Mesenchymal stem cell (in vitro differentiated cells and primary cell): ENCODE measurements at regions not wholly inside any gene's neighbourhood (a gene's known extent, or its start where the extent isn't known, plus 50 kb on each side); places are given as distances from the start of the nearest gene placed in this dataset.
A peak's percentile ranks its signal among the peaks of the same experiment; 100 is the strongest.

Experiments used
- DNase-seq: peaks from one replicate; pipeline ENCODE4 v3.0.0-alpha.2; 2013
- H2AFZ ChIP-seq: one replicate; pipeline ENCODE4 v1.6.1; 2013; ENCODE audit warnings: low read depth, mild to moderate bottlenecking, control low read depth, inconsistent platforms, low read length, moderate library complexity
- H2AK5ac ChIP-seq: 2 replicates; pipeline ENCODE4 v1.6.1; 2013; ENCODE audit warnings: low read length, moderate library complexity, mild to moderate bottlenecking, inconsistent platforms; ENCODE audit not compliant: severe bottlenecking
- H2BK120ac ChIP-seq: one replicate; pipeline ENCODE4 v1.6.1; 2013; ENCODE audit warnings: low read depth, mild to moderate bottlenecking, inconsistent platforms, low read length, moderate library complexity
- H2BK12ac ChIP-seq, 2 experiments: one replicate each; pipeline ENCODE4 v1.6.1; 2013; ENCODE audit warnings: inconsistent platforms in 2 of 2, low read length in 2 of 2, mild to moderate bottlenecking in 2 of 2, moderate library complexity in 2 of 2, control low read depth in 1 of 2
- H2BK15ac ChIP-seq: one replicate; pipeline ENCODE4 v1.6.1; 2013; ENCODE audit warnings: mild to moderate bottlenecking, low read depth, inconsistent platforms; ENCODE audit not compliant: poor library complexity, severe bottlenecking
- H2BK5ac ChIP-seq: 2 replicates; pipeline ENCODE4 v1.6.1; 2013; ENCODE audit warnings: low read depth, mild to moderate bottlenecking, low read length, control low read depth, inconsistent platforms; ENCODE audit not compliant: poor library complexity, severe bottlenecking
- H3K14ac ChIP-seq, 2 experiments: one replicate each; pipeline ENCODE4 v1.6.1; 2013; ENCODE audit warnings: inconsistent platforms in 2 of 2, low read length in 2 of 2, control low read depth in 1 of 2, mild to moderate bottlenecking in 1 of 2, moderate library complexity in 1 of 2
- H3K18ac ChIP-seq, 2 experiments: one replicate each; pipeline ENCODE4 v1.6.1; 2013; ENCODE audit warnings: inconsistent platforms in 2 of 2, low read length in 2 of 2, control low read depth in 1 of 2, low read depth in 1 of 2, mild to moderate bottlenecking in 1 of 2
- H3K23ac ChIP-seq, 2 experiments: one replicate each; pipeline ENCODE4 v1.6.1; 2013; ENCODE audit warnings: inconsistent platforms in 2 of 2, low read length in 2 of 2, mild to moderate bottlenecking in 2 of 2, moderate library complexity in 2 of 2, control low read depth in 1 of 2
- H3K27ac ChIP-seq: 2 replicates; pipeline ENCODE4 v1.5.1; 2013; ENCODE audit warnings: mild to moderate bottlenecking, moderate library complexity, low read length, control low read depth, inconsistent platforms; ENCODE audit not compliant: poor library complexity, severe bottlenecking
- H3K27me3 ChIP-seq, 2 experiments: 2 replicates each; pipeline versions ENCODE4 v1.6.1 to v1.7.0; 2013; ENCODE audit warnings: low read length in 2 of 2, mild to moderate bottlenecking in 2 of 2, moderate library complexity in 2 of 2, control low read depth in 1 of 2, inconsistent platforms in 1 of 2; ENCODE audit not compliant: control insufficient read depth in 1 of 2, insufficient read depth in 1 of 2
- H3K36me3 ChIP-seq, 2 experiments: 2 replicates each; pipeline versions ENCODE4 v1.6.1 to v1.7.0; 2013; ENCODE audit warnings: low read length in 2 of 2, control low read depth in 1 of 2, inconsistent platforms in 1 of 2, low read depth in 1 of 2, mild to moderate bottlenecking in 1 of 2; ENCODE audit not compliant: insufficient read depth in 2 of 2, control insufficient read depth in 1 of 2
- H3K4ac ChIP-seq, 2 experiments: one replicate each; pipeline ENCODE4 v1.6.1; 2013; ENCODE audit warnings: inconsistent platforms in 2 of 2, low read length in 2 of 2, mild to moderate bottlenecking in 2 of 2, moderate library complexity in 2 of 2, control low read depth in 1 of 2, low read depth in 1 of 2
- H3K4me1 ChIP-seq: 2 replicates; pipeline ENCODE4 v1.6.1; 2013; ENCODE audit warnings: low read depth, low read length, control low read depth; ENCODE audit not compliant: control insufficient read depth, insufficient read depth
- H3K4me2 ChIP-seq: 2 replicates; pipeline ENCODE4 v1.6.1; 2013; ENCODE audit warnings: low read length, mild to moderate bottlenecking, inconsistent platforms; ENCODE audit not compliant: poor library complexity, severe bottlenecking
- H3K4me3 ChIP-seq, 2 experiments: 2 replicates each; pipeline versions ENCODE4 v1.5.1 to v1.7.0; 2013; ENCODE audit warnings: low read length in 2 of 2, mild to moderate bottlenecking in 2 of 2, control low read depth in 1 of 2, low read depth in 1 of 2; ENCODE audit not compliant: insufficient read depth in 1 of 2
- H3K79me1 ChIP-seq: replicated peaks from 2 replicates; pipeline ENCODE4 v1.6.1; 2013; ENCODE audit warnings: mild to moderate bottlenecking, control low read depth, low read length, inconsistent platforms; ENCODE audit not compliant: poor library complexity, severe bottlenecking
- H3K9ac ChIP-seq: 2 replicates; pipeline ENCODE4 v1.7.0; 2013; ENCODE audit warnings: mild to moderate bottlenecking, low read length, moderate library complexity
- H3K9me3 ChIP-seq: 2 replicates; pipeline ENCODE4 v1.7.0; 2013; ENCODE audit warnings: mild to moderate bottlenecking, low read length; ENCODE audit not compliant: control insufficient read depth
- H4K8ac ChIP-seq: one replicate; pipeline ENCODE4 v1.6.1; 2013; ENCODE audit warnings: inconsistent platforms, mild to moderate bottlenecking, low read length, moderate library complexity
- H4K91ac ChIP-seq: one replicate; pipeline ENCODE4 v1.6.1; 2013; ENCODE audit warnings: mild to moderate bottlenecking, low read length, inconsistent platforms
- WGBS: methylation state at CpG from one replicate; pipeline ENCODE4 v1.1.7; 2013; ENCODE audit warnings: mixed read lengths; 5-methylcytosine and 5-hydroxymethylcytosine counted together

- Histone ChIP-seq H4K8ac (no peak overlapping the region), H3K9me3 (peaks cover 13% of the 10 kb centered on the region), H2AK5ac (no peak overlapping the region), H2BK120ac (no peak overlapping the region), H3K4me2 (no peak overlapping the region), H3K23ac (no peak overlapping the region), H3K4me3 (no peak overlapping the region), H3K4me1 (no peaks in the 10 kb centered on the region), H2BK12ac (no peak overlapping the region), H3K14ac (no peak overlapping the region), H2AFZ (no peak overlapping the region), H3K9ac (no peak overlapping the region), H3K27ac (no peak overlapping the region), H3K4ac (no peak overlapping the region), H3K36me3 (no peaks in the 10 kb centered on the region), H3K79me1 (no peaks in the 10 kb centered on the region), H2BK5ac (no peak overlapping the region), H4K91ac (no peak overlapping the region), H2BK15ac (no peak overlapping the region), H3K18ac (no peak overlapping the region), H3K27me3 (no peaks in the 10 kb centered on the region)
- no peak for DNase-seq
- WGBS = no CpG with 5 or more reads among the region's 2 CpGs
These were observed 212.3 kb downstream of the RPS12 start for GRCh38 chr6:133026705-133027104.

- H2AFZ ChIP-seq = no peak overlapping the region
- H4K8ac ChIP-seq = no peak overlapping the region
- no peak overlapping the region for H3K18ac ChIP-seq
- H3K14ac ChIP-seq = no peak overlapping the region
- peaks cover 0 to 9% of the 10 kb centered on the region in 2 experiments for H3K27me3 ChIP-seq
- 92% methylated on average over 4 of the region's 4 CpGs for WGBS
- no peaks in the 10 kb centered on the region for H3K79me1 ChIP-seq
- H2AK5ac ChIP-seq = no peak overlapping the region
- H3K4me3 ChIP-seq = no peak overlapping the region
- no peaks in the 10 kb centered on the region for H3K36me3 ChIP-seq
- H3K4ac ChIP-seq = no peak overlapping the region
- DNase-seq = no peak
- H3K27ac ChIP-seq = no peak overlapping the region
- no peak overlapping the region for H4K91ac ChIP-seq
- no peak overlapping the region for H2BK5ac ChIP-seq
- no peak overlapping the region for H3K9ac ChIP-seq
- H2BK12ac ChIP-seq = no peak overlapping the region
- no peak overlapping the region for H2BK120ac ChIP-seq
- H3K23ac ChIP-seq = no peak overlapping the region
- no peak overlapping the region for H2BK15ac ChIP-seq
- no peak overlapping the region for H3K4me2 ChIP-seq
- no peaks in the 10 kb centered on the region for H3K4me1 ChIP-seq
- no peaks in the 10 kb centered on the region for H3K9me3 ChIP-seq
These were observed 207.9 kb upstream of the EYA4 start for GRCh38 chr6:133033263-133033662.

GRCh38 chr6:133034509-133035206, 206.5 kb upstream of the EYA4 start:
- no peaks in the 10 kb centered on the region for H3K4me1 ChIP-seq
- no peak overlapping the region for H2BK12ac ChIP-seq
- no peak overlapping the region for H3K4ac ChIP-seq
- peaks cover 0 to 9% of the 10 kb centered on the region in 2 experiments for H3K27me3 ChIP-seq
- no peak overlapping the region for H2AFZ ChIP-seq
- H3K4me2 ChIP-seq = no peak overlapping the region
- no peak overlapping the region for H2BK15ac ChIP-seq
- no peak overlapping the region for H2BK5ac ChIP-seq
- H2AK5ac ChIP-seq = no peak overlapping the region
- H3K36me3 ChIP-seq = no peaks in the 10 kb centered on the region
- peak overlapping the region in 1 of 2 experiments; percentile 24 for H3K18ac ChIP-seq
- DNase-seq = peak; percentile 11
- no peaks in the 10 kb centered on the region for H3K9me3 ChIP-seq
- no peak overlapping the region for H3K23ac ChIP-seq
- no peak overlapping the region for H3K14ac ChIP-seq
- WGBS = 92% methylated on average over 6 of the region's 8 CpGs
- no peak overlapping the region for H2BK120ac ChIP-seq
- H3K79me1 ChIP-seq = no peaks in the 10 kb centered on the region
- H4K91ac ChIP-seq = no peak overlapping the region
- no peak overlapping the region for H3K4me3 ChIP-seq
- H3K27ac ChIP-seq = no peak overlapping the region
- H4K8ac ChIP-seq = no peak overlapping the region
- no peak overlapping the region for H3K9ac ChIP-seq

- H4K8ac ChIP-seq = no peak overlapping the region
These were observed 200.9 kb upstream of the EYA4 start for GRCh38 chr6:133040094-133040802.

More at GRCh38 chr6:133040094-133040802, 200.9 kb upstream of the EYA4 start:
- H3K9me3 ChIP-seq = no peaks in the 10 kb centered on the region
- H2AFZ ChIP-seq = no peak overlapping the region
- WGBS = no CpG with 5 or more reads among the region's 3 CpGs
- no peaks in the 10 kb centered on the region for H3K79me1 ChIP-seq
- no peaks in the 10 kb centered on the region for H3K4me1 ChIP-seq
- H3K23ac ChIP-seq = no peak overlapping the region
- no peak overlapping the region for H3K18ac ChIP-seq
- H2BK5ac ChIP-seq = no peak overlapping the region
- H3K27ac ChIP-seq = no peak overlapping the region
- no peak overlapping the region for H2BK120ac ChIP-seq
- H4K91ac ChIP-seq = no peak overlapping the region
- no peak overlapping the region for H3K14ac ChIP-seq
- H3K27me3 ChIP-seq = no peaks in the 10 kb centered on the region
- no peak overlapping the region for H3K4me3 ChIP-seq
- DNase-seq = peak; percentile 21
- no peaks in the 10 kb centered on the region for H3K36me3 ChIP-seq
- no peak overlapping the region for H2BK15ac ChIP-seq
- no peak overlapping the region for H2BK12ac ChIP-seq
- no peak overlapping the region for H2AK5ac ChIP-seq
- H3K4me2 ChIP-seq = no peak overlapping the region
- H3K4ac ChIP-seq = no peak overlapping the region
- H3K9ac ChIP-seq = no peak overlapping the region
